ENCODE measurements at regions not wholly inside any gene's neighbourhood (a gene's known extent, or its start where the extent isn't known, plus 50 kb on each side); places are given as distances from the start of the nearest gene placed in this dataset.

- DNase-seq (ENCODE audit: low read depth in 4 of 4, low spot score in 1 of 4): no peak
Observed at GRCh38 chr18:67613731-67614130, 97.2 kb upstream of the DSEL start.

- DNase-seq (ENCODE audit: low read depth in 4 of 4, low spot score in 1 of 4): no peak
Observed at GRCh38 chr18:67612281-67612680, 95.8 kb upstream of the DSEL start.

- DNase-seq (ENCODE audit: low read depth in 4 of 4, low spot score in 1 of 4): no peak
Observed at GRCh38 chr18:67608615-67609273, 92.2 kb upstream of the DSEL start.

- no peak for DNase-seq (ENCODE audit: low read depth in 4 of 4, low spot score in 1 of 4)
Observed at GRCh38 chr18:67608191-67608590, 91.7 kb upstream of the DSEL start.

GRCh38 chr18:67600181-67601180 is 84.0 kb upstream of the DSEL start:
- DNase-seq (ENCODE audit: low read depth in 4 of 4, low spot score in 1 of 4): no peak

GRCh38 chr18:67599277-67599676 is 82.8 kb upstream of the DSEL start:
- no peak for DNase-seq (ENCODE audit: low read depth in 4 of 4, low spot score in 1 of 4)

- DNase-seq (ENCODE audit: low read depth in 4 of 4, low spot score in 1 of 4): no peak
Observed at GRCh38 chr18:67597759-67598158, 81.2 kb upstream of the DSEL start.

GRCh38 chr18:67596003-67596402 is 79.5 kb upstream of the DSEL start:
- DNase-seq (ENCODE audit: low read depth in 4 of 4, low spot score in 1 of 4): no peak

GRCh38 chr18:67590571-67591141 is 74.1 kb upstream of the DSEL start:
- DNase-seq (ENCODE audit: low read depth in 4 of 4, low spot score in 1 of 4): no peak

GRCh38 chr18:67589325-67589724 is 72.8 kb upstream of the DSEL start:
- no peak for DNase-seq (ENCODE audit: low read depth in 4 of 4, low spot score in 1 of 4)

GRCh38 chr18:67586101-67586500 is 69.6 kb upstream of the DSEL start:
- no peak for DNase-seq (ENCODE audit: low read depth in 4 of 4, low spot score in 1 of 4)

- no peak for DNase-seq (ENCODE audit: low read depth in 4 of 4, low spot score in 1 of 4)
Observed at GRCh38 chr18:67583621-67584020, 67.1 kb upstream of the DSEL start.

- no peak for DNase-seq (ENCODE audit: low read depth in 4 of 4, low spot score in 1 of 4)
Observed at GRCh38 chr18:67582488-67582887, 66.0 kb upstream of the DSEL start.

GRCh38 chr18:67581178-67581577 is 64.7 kb upstream of the DSEL start:
- no peak for DNase-seq (ENCODE audit: low read depth in 4 of 4, low spot score in 1 of 4)

GRCh38 chr18:67577386-67577785 is 60.9 kb upstream of the DSEL start:
- no peak for DNase-seq (ENCODE audit: low read depth in 4 of 4, low spot score in 1 of 4)

- DNase-seq (ENCODE audit: low read depth in 4 of 4, low spot score in 1 of 4): no peak
Observed at GRCh38 chr18:67574749-67575148, 58.2 kb upstream of the DSEL start.

GRCh38 chr18:67568166-67568565 is 51.6 kb upstream of the DSEL start:
- DNase-seq (ENCODE audit: low read depth in 4 of 4, low spot score in 1 of 4): no peak
